IPS DF 19.7 (cell line): ENCODE measurements at regions not wholly inside any gene's neighbourhood (a gene's known extent, or its start where the extent isn't known, plus 50 kb on each side); places are given as distances from the start of the nearest gene placed in this dataset.
"Not testable (repeated sequence)": the region's sequence is repeated elsewhere in the genome, so short reads cannot be mapped to it uniquely, and the experiment has no call there.

Source experiments
- DNase-seq: peaks from one replicate; pipeline ENCODE4 v3.0.0-alpha.2; 2013; ENCODE audit warnings: low read depth, low spot score

DNA sequence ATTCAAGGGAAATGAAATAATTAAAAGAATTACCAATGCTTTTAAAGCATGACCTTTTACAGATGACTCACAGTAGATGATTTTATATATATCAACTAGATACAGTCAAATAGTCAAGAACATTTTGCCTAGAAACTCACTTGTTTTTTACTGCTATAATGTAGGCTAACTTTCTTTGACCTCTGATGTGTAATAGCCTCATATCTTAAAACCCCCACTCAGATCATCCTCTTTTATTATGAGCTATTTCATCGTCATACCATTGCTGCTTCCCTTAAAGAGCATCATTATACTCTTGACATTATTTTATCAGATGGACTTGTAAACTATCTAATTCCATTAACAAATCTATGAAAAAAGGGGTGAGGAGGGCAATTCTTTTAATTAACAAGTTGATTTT is 355.9 kb upstream of the AGA start:
- no peak for DNase-seq

- no peak for DNase-seq
These were observed 359.9 kb upstream of the AGA start for GRCh38 chr4:177802162-177802561.

DNA sequence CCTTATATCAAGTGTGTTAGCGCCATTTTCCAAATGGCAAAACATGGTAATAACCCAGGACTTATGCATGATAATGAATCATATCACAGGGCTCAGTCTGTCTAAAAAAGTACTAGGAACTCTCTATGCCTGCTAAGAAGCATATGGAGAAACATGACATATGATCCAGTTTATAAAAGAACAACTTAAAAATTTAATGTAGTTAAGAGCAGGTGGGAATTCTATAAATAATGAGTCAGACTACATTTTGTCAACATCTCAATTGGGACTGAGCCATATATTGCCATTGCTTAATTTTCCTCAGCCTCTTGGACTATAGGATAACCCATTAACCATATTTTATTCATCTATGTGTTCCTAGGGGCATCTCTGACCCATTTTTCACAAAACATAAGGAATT is 360.4 kb upstream of the AGA start:
- no peak for DNase-seq

DNA sequence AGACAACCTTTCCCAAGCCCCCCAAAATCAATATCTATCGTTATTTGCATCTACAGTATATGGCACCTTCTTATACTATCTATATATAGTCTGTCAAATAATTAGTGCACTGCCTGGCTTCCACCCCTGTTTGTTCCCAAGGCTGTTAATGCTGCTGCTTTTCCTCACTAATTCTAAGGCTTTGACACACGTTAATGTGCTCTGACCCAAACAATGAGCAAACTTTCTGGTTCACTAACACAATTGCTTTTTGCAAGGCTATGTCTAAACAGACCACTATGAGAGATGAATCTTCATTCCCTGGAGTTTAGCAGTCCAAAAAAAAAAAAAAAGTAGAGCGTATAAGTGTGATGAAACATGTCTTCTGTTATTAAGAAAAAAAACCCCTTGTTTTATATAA is 360.9 kb upstream of the AGA start:
- no peak for DNase-seq

GRCh38 chr4:177809791-177810190 is 367.6 kb upstream of the AGA start:
- no peak for DNase-seq

- no peak for DNase-seq
These were observed 368.0 kb upstream of the AGA start for GRCh38 chr4:177810220-177810619.

DNA sequence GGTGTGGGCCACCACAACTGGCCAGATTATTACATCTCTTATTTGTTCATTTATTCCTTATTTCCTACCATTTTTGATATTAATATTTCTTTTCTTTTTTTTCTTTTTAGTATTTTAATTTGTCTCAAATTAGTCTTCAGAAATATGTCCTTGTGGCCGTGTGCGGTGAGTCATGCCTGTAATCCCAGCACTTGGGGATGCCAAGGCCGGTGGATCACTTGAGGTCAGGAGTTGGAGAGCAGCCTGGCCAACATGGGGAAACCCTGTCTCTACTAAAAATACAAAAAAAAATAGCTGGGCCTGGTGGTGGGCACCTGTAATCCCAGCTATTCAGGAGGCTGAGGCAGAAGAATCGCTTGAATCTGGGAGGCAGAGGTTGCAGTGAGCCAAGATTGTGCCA is 376.2 kb upstream of the AGA start:
- DNase-seq = not testable (repeated sequence)

- no peak for DNase-seq
These were observed 384.7 kb upstream of the AGA start for GRCh38 chr4:177826973-177827372.

DNA sequence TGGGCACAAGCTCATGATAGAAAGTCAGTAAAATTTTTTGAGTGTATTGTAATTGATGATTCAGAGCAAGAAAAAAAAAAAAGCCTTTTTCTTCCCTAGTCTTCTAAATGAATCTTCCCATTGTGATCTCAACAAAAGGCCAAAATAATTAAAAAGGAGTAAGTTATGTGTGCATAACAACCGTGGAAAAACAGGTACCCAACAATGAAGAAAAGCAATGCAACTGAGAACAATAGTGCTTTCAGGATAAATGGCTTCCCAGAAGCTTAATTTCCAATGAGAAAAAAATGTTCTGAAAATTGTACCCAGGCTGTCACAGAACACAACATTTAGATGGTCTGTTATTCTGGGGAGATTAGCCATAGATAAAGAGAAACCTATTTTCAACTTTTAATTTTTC is 399.0 kb upstream of the AGA start:
- no peak for DNase-seq

GRCh38 chr4:177853229-177853628 is 411.0 kb upstream of the AGA start:
- no peak for DNase-seq

DNA sequence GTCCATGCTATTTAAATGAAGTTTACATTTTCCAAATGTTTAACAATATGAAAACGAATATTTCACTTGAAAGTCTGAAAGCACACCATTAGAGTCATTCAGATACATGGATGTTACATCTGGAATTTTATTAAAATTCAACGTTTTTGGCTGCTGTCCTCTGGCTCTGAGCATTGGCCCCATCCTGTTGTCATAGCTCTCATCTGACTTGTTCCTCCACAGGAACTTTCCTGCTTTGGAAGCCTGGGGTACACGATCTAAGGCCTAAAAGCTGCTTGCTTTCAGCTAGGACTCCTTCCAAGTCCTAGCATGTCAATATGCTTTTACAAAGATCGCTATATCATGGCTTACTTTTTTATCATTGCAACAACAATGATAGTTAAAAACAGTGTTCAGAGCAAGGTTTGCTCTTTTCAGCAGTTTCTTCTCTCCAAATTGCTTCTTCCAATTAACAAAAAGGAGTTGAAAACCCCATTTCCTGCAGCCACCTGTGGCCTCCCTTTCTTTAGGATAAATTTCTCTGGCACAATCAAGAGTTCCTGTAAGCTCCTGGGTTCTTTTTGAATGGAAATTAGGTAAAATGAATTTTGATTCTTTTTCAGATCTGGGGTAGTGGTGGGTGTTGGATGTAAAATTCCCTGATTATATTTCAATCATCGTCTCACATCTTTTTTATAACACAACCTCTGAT is 413.4 kb upstream of the AGA start:
- no peak for DNase-seq

DNA sequence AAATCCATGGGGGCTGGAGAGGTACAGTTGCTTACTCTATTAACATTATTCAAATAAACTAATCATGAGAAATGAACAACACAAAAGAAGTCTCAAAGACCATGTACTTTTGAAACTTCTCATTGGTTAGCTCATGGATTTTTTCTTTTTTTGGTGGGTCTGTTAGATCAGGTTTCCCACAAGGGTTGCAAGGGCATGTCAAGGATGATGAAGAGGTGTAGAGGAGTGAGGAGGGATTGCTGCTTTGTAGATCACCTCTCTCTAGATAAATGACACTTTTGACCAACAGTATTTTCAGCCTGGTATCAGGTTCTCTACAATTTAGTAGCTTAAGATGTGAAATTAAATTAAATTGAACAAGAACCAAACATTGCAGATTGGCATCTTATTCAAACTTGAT is 417.9 kb upstream of the AGA start:
- DNase-seq = no peak

DNA sequence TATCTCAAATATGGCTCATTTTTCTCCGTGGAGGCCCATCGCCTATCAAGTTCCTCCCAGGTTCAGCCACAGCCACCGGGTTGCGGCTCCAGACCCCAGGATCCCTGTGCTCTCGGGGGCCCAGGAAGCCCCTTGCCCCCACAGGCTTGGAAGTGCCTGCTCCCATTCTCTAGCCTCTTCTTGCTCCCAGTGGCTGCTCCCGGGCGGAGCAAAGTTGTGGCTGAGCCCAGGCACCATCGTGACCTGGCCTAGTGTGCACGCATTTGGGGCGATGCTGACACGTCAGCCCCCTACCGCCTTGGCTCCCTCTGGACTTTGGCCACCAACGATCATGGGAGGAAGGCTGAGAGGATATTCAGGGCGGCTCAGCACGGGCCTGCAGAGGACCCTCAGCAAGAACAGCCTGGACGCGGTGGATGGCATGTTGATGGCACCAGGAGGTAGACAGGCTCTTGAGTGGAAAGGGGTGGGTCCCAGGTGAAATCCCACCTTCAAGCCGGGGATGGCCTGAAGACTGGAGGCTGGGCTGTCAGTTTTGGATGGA is 419.4 kb upstream of the AGA start:
- no peak for DNase-seq

GRCh38 chr4:177862541-177863176 is 420.4 kb upstream of the AGA start:
- no peak for DNase-seq

GRCh38 chr4:177879851-177880250 is 437.6 kb upstream of the AGA start:
- DNase-seq = no peak

GRCh38 chr4:177895136-177895535 is 452.9 kb upstream of the AGA start:
- DNase-seq = no peak

DNA sequence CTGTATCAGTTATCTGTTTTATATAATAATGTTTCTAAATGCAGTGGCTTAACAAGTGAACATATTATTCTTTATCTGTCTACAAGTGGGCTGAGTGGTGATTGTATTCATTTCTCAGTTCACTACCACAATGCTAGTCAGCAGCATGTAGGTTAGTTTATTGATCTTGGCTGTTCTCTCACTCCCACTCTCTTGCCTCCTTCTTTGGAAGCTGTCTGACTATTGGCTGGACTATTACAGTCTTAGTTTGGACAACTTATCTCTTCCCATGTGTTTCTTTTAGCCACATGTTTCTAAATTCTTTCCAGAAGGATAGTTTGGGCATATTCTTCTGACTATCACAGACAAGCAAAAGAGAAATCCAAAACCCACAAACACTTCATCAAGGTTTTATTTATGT is 459.5 kb upstream of the AGA start:
- no peak for DNase-seq

DNA sequence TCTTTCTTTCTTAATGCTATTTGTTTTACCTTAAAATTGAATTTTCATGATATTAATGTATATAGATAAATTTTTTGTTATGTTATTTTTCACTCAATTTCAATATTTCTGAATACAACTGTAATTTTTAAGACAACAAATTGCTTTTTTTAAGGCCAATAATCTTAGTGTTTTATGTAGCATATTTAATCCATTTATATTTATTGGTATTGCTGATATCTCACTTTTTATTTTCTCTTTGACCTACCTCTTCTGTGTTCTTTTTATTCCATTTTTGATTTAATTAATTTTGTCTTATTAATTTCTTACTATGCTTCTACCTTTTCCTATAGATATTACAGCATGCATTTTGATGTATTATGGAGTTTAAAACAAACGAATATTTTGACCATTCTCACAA is 460.1 kb upstream of the AGA start:
- DNase-seq = no peak

- DNase-seq = no peak
These were observed 465.6 kb upstream of the AGA start for GRCh38 chr4:177907736-177908424.

GRCh38 chr4:177921715-177922114 is 479.5 kb upstream of the AGA start:
- DNase-seq = no peak

GRCh38 chr4:177923888-177924287 is 481.7 kb upstream of the AGA start:
- DNase-seq = no peak

GRCh38 chr4:177937041-177937440 is 494.8 kb upstream of the AGA start:
- DNase-seq = no peak

DNA sequence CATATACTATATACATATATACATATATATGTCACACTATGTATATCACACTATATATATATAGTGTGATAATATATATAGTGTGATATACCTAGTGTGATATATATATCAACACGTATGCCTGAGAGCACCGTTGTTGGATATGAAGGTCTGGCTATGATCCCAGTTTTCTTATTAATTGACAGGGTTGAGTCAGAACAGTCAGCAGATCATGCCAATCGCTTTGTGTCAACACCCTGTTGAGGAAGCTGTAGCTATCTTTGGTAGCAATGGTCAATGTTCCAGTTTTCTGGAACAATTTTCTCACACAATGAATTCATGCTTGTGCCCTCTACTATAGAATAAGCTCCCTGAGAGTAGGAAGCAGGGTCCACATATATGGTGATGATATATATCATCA is 496.0 kb upstream of the AGA start:
- no peak for DNase-seq
